ENCODE measurements at regions not wholly inside any gene's neighbourhood (a gene's known extent, or its start where the extent isn't known, plus 50 kb on each side); places are given as distances from the start of the nearest gene placed in this dataset.
"Not testable (repeated sequence)": the region's sequence is repeated elsewhere in the genome, so short reads cannot be mapped to it uniquely, and the experiment has no call there.

DNA sequence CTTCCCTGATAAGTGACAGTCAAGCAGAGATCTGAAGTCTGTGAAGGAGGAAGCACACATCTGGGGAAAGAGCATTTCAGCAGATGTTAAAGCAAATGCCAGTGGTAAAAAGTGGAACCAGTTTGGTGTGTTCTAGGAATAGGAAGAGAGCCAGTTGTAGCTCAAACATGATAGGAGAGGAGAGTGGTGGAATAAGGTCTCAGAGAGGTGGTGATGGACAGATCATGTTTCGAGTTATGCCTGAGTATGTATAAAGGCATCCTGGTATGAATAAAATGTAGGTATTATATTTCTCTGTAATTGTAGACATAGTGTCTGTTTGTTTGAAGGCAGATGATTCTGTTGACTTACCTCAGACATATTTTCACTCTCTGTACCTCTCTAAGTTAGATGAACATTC lies 89.1 kb downstream of the LARP7 start:
- no peak overlapping the region for H3K4me3 Mint-ChIP-seq
- Histone ChIP-seq H2AFZ (ENCODE audit: insufficient read depth, low read depth, low read length, poor library complexity, severe bottlenecking) (no peak overlapping the region), H3K79me2 (ENCODE audit: insufficient read depth, low read length) (no peaks in the 10 kb centered on the region), H3K27ac (ENCODE audit: low read depth in 1 of 2, low read length in 2 of 2) (no peak overlapping the region), H4K20me1 (ENCODE audit: insufficient read depth, low read length) (no peaks in the 10 kb centered on the region), H3K9ac (ENCODE audit: insufficient read depth, low read length, poor library complexity, severe bottlenecking) (no peak overlapping the region), H3K9me3 (replicated peaks in 1 of 2; ENCODE audit: control insufficient read depth in 1 of 2, insufficient read depth in 1 of 2, low read length in 2 of 2) (no peaks in the 10 kb centered on the region), H3K27me3 (ENCODE audit: control insufficient read depth in 2 of 2, insufficient read depth in 2 of 2, low read length in 2 of 2) (no peaks in the 10 kb centered on the region), H3K36me3 (replicated peaks in 1 of 2; ENCODE audit: control insufficient read depth in 1 of 2, insufficient read depth in 2 of 2, low read length in 2 of 2) (no peaks in the 10 kb centered on the region), H3K4me2 (replicated peaks; ENCODE audit: extremely low read depth, low read length, poor library complexity, severe bottlenecking) (no peak overlapping the region), H3K4me3 (replicated peaks in 1 of 3; ENCODE audit: low read depth in 2 of 3, low read length in 3 of 3) (no peak overlapping the region), H3K4me1 (ENCODE audit: control insufficient read depth in 1 of 2, insufficient read depth in 2 of 2, low read length in 2 of 2) (no peaks in the 10 kb centered on the region)
- DNase-seq = no peak
- H3K27ac Mint-ChIP-seq = no peak overlapping the region
- TF ChIP-seq, protein P1, sequence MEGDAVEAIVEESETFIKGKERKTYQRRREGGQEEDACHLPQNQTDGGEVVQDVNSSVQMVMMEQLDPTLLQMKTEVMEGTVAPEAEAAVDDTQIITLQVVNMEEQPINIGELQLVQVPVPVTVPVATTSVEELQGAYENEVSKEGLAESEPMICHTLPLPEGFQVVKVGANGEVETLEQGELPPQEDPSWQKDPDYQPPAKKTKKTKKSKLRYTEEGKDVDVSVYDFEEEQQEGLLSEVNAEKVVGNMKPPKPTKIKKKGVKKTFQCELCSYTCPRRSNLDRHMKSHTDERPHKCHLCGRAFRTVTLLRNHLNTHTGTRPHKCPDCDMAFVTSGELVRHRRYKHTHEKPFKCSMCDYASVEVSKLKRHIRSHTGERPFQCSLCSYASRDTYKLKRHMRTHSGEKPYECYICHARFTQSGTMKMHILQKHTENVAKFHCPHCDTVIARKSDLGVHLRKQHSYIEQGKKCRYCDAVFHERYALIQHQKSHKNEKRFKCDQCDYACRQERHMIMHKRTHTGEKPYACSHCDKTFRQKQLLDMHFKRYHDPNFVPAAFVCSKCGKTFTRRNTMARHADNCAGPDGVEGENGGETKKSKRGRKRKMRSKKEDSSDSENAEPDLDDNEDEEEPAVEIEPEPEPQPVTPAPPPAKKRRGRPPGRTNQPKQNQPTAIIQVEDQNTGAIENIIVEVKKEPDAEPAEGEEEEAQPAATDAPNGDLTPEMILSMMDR (IDR thresholded peaks at IDR 0.05) = no peak
- peaks cover 4 to 8% (median 5%) of the 10 kb centered on the region in 3 donors for H3K27me3 Mint-ChIP-seq (ENCODE audit: low read depth in 3 of 3)
- intact Hi-C loops (cut with micrococcal nuclease) = no loop called here
- peaks cover 0 to 2% (median 2%) of the 10 kb centered on the region in 7 donors for H3K9me3 Mint-ChIP-seq
- no peaks in the 10 kb centered on the region for H3K4me1 Mint-ChIP-seq
- no peaks in the 10 kb centered on the region for H3K36me3 Mint-ChIP-seq
- WGBS (ENCODE audit: insufficient coverage) = no CpG with 5 or more reads among the region's 1 CpG

DNA sequence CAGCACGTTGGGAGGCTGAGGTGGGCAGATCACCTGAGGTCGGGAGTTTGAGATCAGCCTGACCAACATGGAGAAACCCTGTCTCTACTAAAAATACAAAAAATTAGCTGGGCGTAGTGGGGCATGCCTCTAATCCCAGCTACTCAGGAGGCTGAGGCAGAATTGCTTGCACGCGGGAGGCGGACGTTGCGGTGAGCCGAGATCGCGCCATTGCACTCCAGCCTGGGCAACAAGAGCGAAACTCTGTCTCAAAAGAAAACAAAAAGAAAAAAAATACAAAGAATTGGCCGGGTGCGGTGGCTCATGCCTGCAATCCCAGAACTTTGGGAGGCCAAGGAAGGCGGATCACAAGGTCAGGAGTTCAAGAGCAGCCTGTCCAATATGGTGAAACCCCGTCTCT lies 90.8 kb downstream of the LARP7 start:
- H3K9me3 ChIP-seq (replicated peaks in 1 of 2; ENCODE audit: control insufficient read depth in 1 of 2, insufficient read depth in 1 of 2, low read length in 2 of 2); H3K9ac ChIP-seq (ENCODE audit: insufficient read depth, low read length, poor library complexity, severe bottlenecking); H3K9me3 Mint-ChIP-seq; H3K36me3 ChIP-seq (replicated peaks in 1 of 2; ENCODE audit: control insufficient read depth in 1 of 2, insufficient read depth in 2 of 2, low read length in 2 of 2); H3K4me1 ChIP-seq (ENCODE audit: control insufficient read depth in 1 of 2, insufficient read depth in 2 of 2, low read length in 2 of 2); H3K4me3 ChIP-seq (replicated peaks in 1 of 3; ENCODE audit: low read depth in 2 of 3, low read length in 3 of 3); H3K36me3 Mint-ChIP-seq; H4K20me1 ChIP-seq (ENCODE audit: insufficient read depth, low read length); DNase-seq; H3K27ac Mint-ChIP-seq; H3K27ac ChIP-seq (ENCODE audit: low read depth in 1 of 2, low read length in 2 of 2); H3K27me3 ChIP-seq (ENCODE audit: control insufficient read depth in 2 of 2, insufficient read depth in 2 of 2, low read length in 2 of 2); H3K4me1 Mint-ChIP-seq; H3K79me2 ChIP-seq (ENCODE audit: insufficient read depth, low read length); H2AFZ ChIP-seq (ENCODE audit: insufficient read depth, low read depth, low read length, poor library complexity, severe bottlenecking); H3K27me3 Mint-ChIP-seq (ENCODE audit: low read depth in 3 of 3); H3K4me3 Mint-ChIP-seq; intact Hi-C loops (cut with micrococcal nuclease); H3K4me2 ChIP-seq (replicated peaks; ENCODE audit: extremely low read depth, low read length, poor library complexity, severe bottlenecking): not testable (repeated sequence)
- 92% methylated on average over 15 of the region's 16 CpGs for WGBS (ENCODE audit: insufficient coverage)

Data from CD14-positive monocyte (primary cell).